Activated CD8-positive, alpha-beta T cell treated with anti-CD3 and anti-CD28 coated beads for 36 hours (primary cell): ENCODE measurements at regions not wholly inside any gene's neighbourhood (a gene's known extent, or its start where the extent isn't known, plus 50 kb on each side); places are given as distances from the start of the nearest gene placed in this dataset.

Source experiments
- ATAC-seq: fragments of 200-7000 bp; cut with Tn5 transposase; one replicate; pipeline ENCODE4 v1.10.0; 2021; ENCODE audit warnings: mild to moderate bottlenecking, moderate library complexity
- CTCF ChIA-PET: fragments of 350-600 bp; sonication (Branson Sonifier 250); formaldehyde crosslinking; loops from one replicate; lab custom pipeline; 2021; ENCODE audit warnings: antibody characterized with exemption; lab: Charles Lee
- POLR2A ChIA-PET: fragments of 350-600 bp; sonication (Branson Sonifier 250); formaldehyde crosslinking; loops from one replicate; lab custom pipeline; 2021; ENCODE audit warnings: antibody characterized with exemption; lab: Charles Lee
- DNase-seq: peaks from one replicate; pipeline ENCODE4 v3.0.0-alpha.2; 2020
- H3K27ac Mint-ChIP-seq: one replicate; pipeline ENCODE4 v1.8.0; 2021; ENCODE audit warnings: mild to moderate bottlenecking, mixed read lengths
- H3K27me3 Mint-ChIP-seq: one replicate; pipeline ENCODE4 v1.8.0; 2021; ENCODE audit warnings: mixed read lengths
- H3K36me3 Mint-ChIP-seq: one replicate; pipeline ENCODE4 v1.8.0; 2021; ENCODE audit warnings: low read depth, mixed read lengths
- H3K4me1 Mint-ChIP-seq: one replicate; pipeline ENCODE4 v1.8.0; 2021; ENCODE audit warnings: low read depth, mixed read lengths
- H3K4me3 Mint-ChIP-seq: one replicate; pipeline ENCODE4 v1.8.0; 2021; ENCODE audit warnings: mild to moderate bottlenecking, moderate library complexity, mixed read lengths
- H3K9me3 Mint-ChIP-seq: one replicate; pipeline ENCODE4 v1.8.0; 2021; ENCODE audit warnings: mixed read lengths
- intact Hi-C: fragments of 100-400 bp; cut with micrococcal nuclease; formaldehyde crosslinking; loops from one replicate; pipeline ENCODE4 v1.10.0; 2022
- TF ChIP-seq, protein P1 (sequence below): fragments of 200-600 bp; IDR thresholded peaks from one replicate; pipeline ENCODE4 v1.8.0; 2022; ENCODE audit warnings: antibody characterized with exemption, mild to moderate bottlenecking

DNA sequence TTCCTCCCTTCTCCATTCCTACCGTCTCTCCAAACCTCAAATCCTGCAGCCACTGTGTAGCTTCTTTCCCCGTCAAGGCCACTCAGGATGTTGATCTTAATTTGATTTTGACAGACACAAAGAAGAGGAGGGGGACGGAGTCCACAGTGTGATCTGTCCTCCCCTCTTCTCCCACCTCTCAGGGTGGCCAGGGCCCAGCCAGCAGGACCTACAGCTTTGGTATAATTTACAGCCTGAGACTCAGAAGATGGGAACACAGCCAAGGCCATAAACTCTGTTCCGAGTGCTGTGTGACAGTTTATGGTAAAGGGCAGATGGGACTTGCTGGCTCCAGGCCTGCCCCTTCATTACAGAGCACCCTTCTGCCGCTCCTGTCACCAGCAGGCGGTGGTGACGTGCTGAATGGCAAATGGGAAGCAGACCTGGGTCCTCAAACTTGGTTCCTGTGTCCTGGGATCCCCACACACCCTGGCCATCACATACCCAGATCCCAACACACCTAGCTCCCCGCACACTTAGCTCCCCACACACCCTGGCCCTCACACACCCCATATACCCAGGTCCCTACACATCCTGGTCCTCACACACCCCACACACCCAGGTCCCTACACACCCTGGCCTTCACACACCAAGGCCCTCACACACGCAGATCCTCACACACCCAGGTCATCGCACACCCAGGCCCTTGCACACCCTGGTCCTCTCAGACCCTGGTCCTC is 71.6 kb downstream of the CD2 start:
- TF ChIP-seq, protein P1, sequence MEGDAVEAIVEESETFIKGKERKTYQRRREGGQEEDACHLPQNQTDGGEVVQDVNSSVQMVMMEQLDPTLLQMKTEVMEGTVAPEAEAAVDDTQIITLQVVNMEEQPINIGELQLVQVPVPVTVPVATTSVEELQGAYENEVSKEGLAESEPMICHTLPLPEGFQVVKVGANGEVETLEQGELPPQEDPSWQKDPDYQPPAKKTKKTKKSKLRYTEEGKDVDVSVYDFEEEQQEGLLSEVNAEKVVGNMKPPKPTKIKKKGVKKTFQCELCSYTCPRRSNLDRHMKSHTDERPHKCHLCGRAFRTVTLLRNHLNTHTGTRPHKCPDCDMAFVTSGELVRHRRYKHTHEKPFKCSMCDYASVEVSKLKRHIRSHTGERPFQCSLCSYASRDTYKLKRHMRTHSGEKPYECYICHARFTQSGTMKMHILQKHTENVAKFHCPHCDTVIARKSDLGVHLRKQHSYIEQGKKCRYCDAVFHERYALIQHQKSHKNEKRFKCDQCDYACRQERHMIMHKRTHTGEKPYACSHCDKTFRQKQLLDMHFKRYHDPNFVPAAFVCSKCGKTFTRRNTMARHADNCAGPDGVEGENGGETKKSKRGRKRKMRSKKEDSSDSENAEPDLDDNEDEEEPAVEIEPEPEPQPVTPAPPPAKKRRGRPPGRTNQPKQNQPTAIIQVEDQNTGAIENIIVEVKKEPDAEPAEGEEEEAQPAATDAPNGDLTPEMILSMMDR: no peak
- no peak for DNase-seq
- ChIA-PET CTCF (interaction anchor here (1.2 to 3.4 kb wide), 10 partner anchors 10 to 251 kb away, joined by 3 to 20 read pairs (median 10); no protein-coding TSS in a partner anchor), POLR2A (interaction anchor here (0.6 to 9.4 kb wide), 10 partner anchors 15 to 234 kb away, joined by 3 to 139 read pairs (median 4); partner anchors contain the start of genes CD2 and TTF2)
- Mint-ChIP-seq H3K4me1 (peaks cover 55% of the 10 kb centered on the region), H3K9me3 (peaks cover 10% of the 10 kb centered on the region), H3K27me3 (no peaks in the 10 kb centered on the region), H3K36me3 (peaks cover 21% of the 10 kb centered on the region), H3K27ac (peak overlapping the region; percentile 97), H3K4me3 (peak overlapping the region; percentile 76)
- ATAC-seq: no peak
- intact Hi-C loops: no loop called here

DNA sequence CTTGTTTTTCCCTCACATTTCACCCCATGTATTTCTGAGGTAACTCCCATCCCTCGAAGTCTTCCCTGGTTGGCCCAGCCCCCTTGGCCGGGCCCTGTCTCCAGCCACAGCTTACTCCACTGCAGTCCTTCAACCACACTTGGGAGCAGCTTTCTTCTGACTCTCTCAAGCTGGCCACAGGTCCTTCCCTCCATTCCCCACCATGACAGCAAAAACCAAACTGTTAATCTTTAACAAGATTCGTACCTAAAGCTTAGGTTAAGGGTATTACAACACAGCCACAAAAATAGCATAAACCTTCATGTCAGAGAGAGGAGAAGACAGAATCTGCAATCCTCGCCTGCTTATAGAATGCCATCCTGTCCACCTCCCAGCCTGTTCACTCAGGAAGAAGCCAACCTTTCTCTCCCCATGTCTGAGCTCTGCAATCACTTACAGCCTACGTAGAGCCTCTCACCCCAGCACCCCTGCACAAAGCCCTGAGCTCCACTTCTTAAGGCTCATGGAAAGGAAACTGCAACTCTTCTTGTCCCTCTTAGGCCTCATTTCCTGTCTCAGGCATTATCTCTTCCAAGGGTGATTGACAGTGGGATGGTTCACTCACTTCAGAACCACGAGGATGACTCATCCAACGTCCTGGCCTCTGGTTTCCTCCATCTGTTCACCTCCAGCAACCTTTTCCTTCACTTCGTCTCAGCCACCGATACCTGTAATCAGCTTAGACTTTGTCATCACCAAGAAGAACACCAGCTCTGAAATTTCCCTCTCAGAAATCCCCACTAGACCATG is 72.8 kb downstream of the CD2 start:
- peaks cover 10% of the 10 kb centered on the region for H3K9me3 Mint-ChIP-seq
- ChIA-PET CTCF (interaction anchor here (0.7 to 3.4 kb wide), 23 partner anchors 9 to 252 kb away, joined by 3 to 20 read pairs (median 6); partner anchors contain the start of genes CD2, PTGFRN and TTF2), POLR2A (interaction anchor here (0.7 to 9.4 kb wide), 16 partner anchors 8 to 233 kb away, joined by 3 to 139 read pairs (median 4); partner anchors contain the start of genes CD2 and TTF2)
- intact Hi-C loops: no loop called here
- H3K4me3 Mint-ChIP-seq: peak overlapping the region; percentile 76
- peaks cover 21% of the 10 kb centered on the region for H3K36me3 Mint-ChIP-seq
- peak; percentile 91 for ATAC-seq
- TF ChIP-seq, protein P1: no peak
- peaks cover 55% of the 10 kb centered on the region for H3K4me1 Mint-ChIP-seq
- peak overlapping the region; percentile 97 for H3K27ac Mint-ChIP-seq
- H3K27me3 Mint-ChIP-seq: no peaks in the 10 kb centered on the region
- peak; percentile 90 for DNase-seq

GRCh38 chr1:116827607-116828105 is 73.4 kb downstream of the CD2 start:
- Mint-ChIP-seq H3K4me3 (peak overlapping the region; percentile 76), H3K27me3 (no peaks in the 10 kb centered on the region), H3K9me3 (peaks cover 10% of the 10 kb centered on the region), H3K4me1 (peaks cover 55% of the 10 kb centered on the region), H3K36me3 (peaks cover 21% of the 10 kb centered on the region), H3K27ac (peak overlapping the region; percentile 97)
- DNase-seq (no peak), ATAC-seq (peak; percentile 28)
- intact Hi-C loops: no loop called here
- TF ChIP-seq, protein P1: no peak
- ChIA-PET CTCF (interaction anchor here (0.7 to 3.4 kb wide), 22 partner anchors 8 to 233 kb away, joined by 3 to 20 read pairs (median 6); partner anchors contain the start of genes CD2, PTGFRN and TTF2), POLR2A (interaction anchor here (0.6 to 9.4 kb wide), 11 partner anchors 12 to 930 kb away, joined by 3 to 139 read pairs (median 5); partner anchors contain the start of genes CD2 and TTF2)

GRCh38 chr1:116832308-116832931 is 77.3 kb upstream of the PTGFRN start:
- CTCF ChIA-PET: interaction anchor here (1.5 kb wide), 1 partner anchor 18 kb away, joined by 4 read pairs; no protein-coding TSS in a partner anchor
- Mint-ChIP-seq H3K27ac (no peak overlapping the region), H3K4me1 (peaks cover 26% of the 10 kb centered on the region), H3K9me3 (peaks cover 13% of the 10 kb centered on the region), H3K4me3 (no peak overlapping the region), H3K36me3 (peaks cover 15% of the 10 kb centered on the region), H3K27me3 (no peaks in the 10 kb centered on the region)
- intact Hi-C loops: no loop called here
- no peak for DNase-seq
- TF ChIP-seq, protein P1: no peak
- POLR2A ChIA-PET: interaction anchor here (0.6 to 1.1 kb wide), 2 partner anchors 95 to 240 kb away, joined by 3 read pairs; no protein-coding TSS in a partner anchor
- no peak for ATAC-seq
